ENCODE measurements at regions not wholly inside any gene's neighbourhood (a gene's known extent, or its start where the extent isn't known, plus 50 kb on each side); places are given as distances from the start of the nearest gene placed in this dataset.

DNA sequence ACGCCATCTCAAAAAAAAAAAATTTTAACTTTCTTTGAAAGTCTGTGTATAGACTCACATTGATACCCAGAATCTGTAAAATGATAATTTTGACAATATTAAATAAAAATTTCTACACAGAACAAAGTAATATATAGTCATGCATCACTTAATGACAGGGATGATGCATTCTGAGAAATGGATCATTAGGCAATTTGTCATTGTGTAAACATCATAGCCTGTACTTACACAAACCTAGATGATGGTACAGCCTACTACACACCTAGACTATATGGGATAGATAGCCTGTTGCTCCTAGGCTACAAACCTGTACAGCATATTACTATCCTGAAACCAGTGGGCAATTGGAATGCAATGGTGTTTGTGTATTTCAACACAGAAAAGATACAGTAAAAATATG is 107.7 kb downstream of the BLTP1 start:
- H3K4me3 ChIP-seq (replicated peaks in 1 of 3; ENCODE audit: insufficient read depth in 1 of 3, low read depth in 1 of 3, low read length in 3 of 3): no peak overlapping the region
- H3K9ac ChIP-seq (replicated peaks; ENCODE audit: extremely low read depth, insufficient read depth, low read length): no peak overlapping the region
- no peaks in the 10 kb centered on the region for H4K20me1 ChIP-seq (replicated peaks; ENCODE audit: control insufficient read depth, extremely low read depth, insufficient read depth, low read length)
- no peak overlapping the region for H3K4me2 ChIP-seq (ENCODE audit: insufficient read depth, low read length)
- dilution Hi-C loops (cut with MboI; ENCODE audit: extremely low pct_ligation_motif_present, low sequenced_read_pairs) (no loop called here), intact Hi-C loops (cut with micrococcal nuclease) (no loop called here)
- H3K36me3 ChIP-seq (ENCODE audit: control insufficient read depth in 2 of 2, extremely low read depth in 1 of 2, insufficient read depth in 2 of 2, low read length in 2 of 2): peaks cover 2 to 8% of the 10 kb centered on the region in 2 experiments
- no peak for TF ChIP-seq EZH2 (IDR thresholded peaks at IDR 0.05; ENCODE audit: borderline replicate concordance, low read depth, low read length, severe bottlenecking)
- TF ChIP-seq GATA2 (IDR thresholded peaks at IDR 0.05; ENCODE audit: insufficient read depth, insufficient read length, low read depth, low read length): no peak
- TF ChIP-seq POLR2A (IDR thresholded peaks at IDR 0.05; ENCODE audit: low read depth, low read length): no peak
- no peak for TF ChIP-seq MYC (IDR thresholded peaks at IDR 0.05; ENCODE audit: low read depth, low read length)
- H3K79me2 ChIP-seq (ENCODE audit: control insufficient read depth, insufficient read depth, low read length): no peaks in the 10 kb centered on the region
- no peaks in the 10 kb centered on the region for H3K9me1 ChIP-seq (replicated peaks; ENCODE audit: control insufficient read depth, extremely low read depth, insufficient read depth, low read length)
- POLR2A ChIA-PET: no interaction called here
- H3K27ac ChIP-seq (ENCODE audit: insufficient read depth, low read depth, low read length): no peak overlapping the region
- no peak overlapping the region for H2AFZ ChIP-seq (ENCODE audit: low read depth, low read length)
- H3K9me3 ChIP-seq (replicated peaks; ENCODE audit: control insufficient read depth, insufficient read depth, low read length): no peaks in the 10 kb centered on the region
- no peak for DNase-seq (ENCODE audit: low read depth, low spot score)
- BruUV-seq (replicated peaks): no TSS peak
- no peak for FAIRE-seq
- H3K27me3 ChIP-seq (ENCODE audit: control insufficient read depth in 2 of 2, insufficient read depth in 2 of 2, low read length in 2 of 2): no peaks in the 10 kb centered on the region
- no peaks in the 10 kb centered on the region for H3K4me1 ChIP-seq (ENCODE audit: control insufficient read depth, extremely low read depth, insufficient read depth, low read length)
- CTCF ChIA-PET: no interaction called here

- H3K27ac ChIP-seq (ENCODE audit: insufficient read depth, low read depth, low read length): no peak overlapping the region
- no peak overlapping the region for H3K4me3 ChIP-seq (replicated peaks in 1 of 3; ENCODE audit: insufficient read depth in 1 of 3, low read depth in 1 of 3, low read length in 3 of 3)
- H3K27me3 ChIP-seq (ENCODE audit: control insufficient read depth in 2 of 2, insufficient read depth in 2 of 2, low read length in 2 of 2): no peaks in the 10 kb centered on the region
- CTCF ChIA-PET: no interaction called here
- H3K4me1 ChIP-seq (ENCODE audit: control insufficient read depth, extremely low read depth, insufficient read depth, low read length): peaks cover 3% of the 10 kb centered on the region
- POLR2A ChIA-PET: no interaction called here
- BruUV-seq (replicated peaks): no TSS peak
- H3K4me2 ChIP-seq (ENCODE audit: insufficient read depth, low read length): no peak overlapping the region
- intact Hi-C loops (cut with micrococcal nuclease) (no loop called here), dilution Hi-C loops (cut with MboI; ENCODE audit: extremely low pct_ligation_motif_present, low sequenced_read_pairs) (no loop called here)
- no peaks in the 10 kb centered on the region for H3K9me1 ChIP-seq (replicated peaks; ENCODE audit: control insufficient read depth, extremely low read depth, insufficient read depth, low read length)
- no peaks in the 10 kb centered on the region for H3K79me2 ChIP-seq (ENCODE audit: control insufficient read depth, insufficient read depth, low read length)
- no peaks in the 10 kb centered on the region for H4K20me1 ChIP-seq (replicated peaks; ENCODE audit: control insufficient read depth, extremely low read depth, insufficient read depth, low read length)
- DNase-seq (ENCODE audit: low read depth, low spot score): no peak
- H3K36me3 ChIP-seq (ENCODE audit: control insufficient read depth in 2 of 2, extremely low read depth in 1 of 2, insufficient read depth in 2 of 2, low read length in 2 of 2): no peaks in the 10 kb centered on the region
- H3K9me3 ChIP-seq (replicated peaks; ENCODE audit: control insufficient read depth, insufficient read depth, low read length): no peaks in the 10 kb centered on the region
- no peak overlapping the region for H2AFZ ChIP-seq (ENCODE audit: low read depth, low read length)
- no peak for FAIRE-seq
- TF ChIP-seq GATA2 (IDR thresholded peaks at IDR 0.05; ENCODE audit: insufficient read depth, insufficient read length, low read depth, low read length) (no peak), CTCF (IDR thresholded peaks at IDR 0.05; ENCODE audit: extremely low read depth in 1 of 2, insufficient read depth in 1 of 2, low read depth in 1 of 2, low read length in 2 of 2) (no peak), MYC (IDR thresholded peaks at IDR 0.05; ENCODE audit: low read depth, low read length) (no peak), FOS (IDR thresholded peaks at IDR 0.05; ENCODE audit: borderline replicate concordance, insufficient read depth, low read length) (no peak), POLR2A (IDR thresholded peaks at IDR 0.05; ENCODE audit: low read depth, low read length) (no peak), EZH2 (IDR thresholded peaks at IDR 0.05; ENCODE audit: borderline replicate concordance, low read depth, low read length, severe bottlenecking) (no peak), POLR2AphosphoS5 (IDR thresholded peaks at IDR 0.05; ENCODE audit: insufficient read depth, low read depth, low read length) (no peak), JUN (IDR thresholded peaks at IDR 0.05; ENCODE audit: borderline replicate concordance, insufficient read depth, insufficient read length, low read depth) (no peak)
- TF ChIP-seq, protein P1, sequence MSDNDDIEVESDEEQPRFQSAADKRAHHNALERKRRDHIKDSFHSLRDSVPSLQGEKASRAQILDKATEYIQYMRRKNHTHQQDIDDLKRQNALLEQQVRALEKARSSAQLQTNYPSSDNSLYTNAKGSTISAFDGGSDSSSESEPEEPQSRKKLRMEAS (IDR thresholded peaks at IDR 0.05; ENCODE audit: insufficient read depth, insufficient read length): no peak
- no peak overlapping the region for H3K9ac ChIP-seq (replicated peaks; ENCODE audit: extremely low read depth, insufficient read depth, low read length)
Observed at GRCh38 chr4:122276359-122276758, 102.5 kb upstream of the ADAD1 start.
